ENCODE measurements at regions not wholly inside any gene's neighbourhood (a gene's known extent, or its start where the extent isn't known, plus 50 kb on each side); places are given as distances from the start of the nearest gene placed in this dataset.

GRCh38 chrX:150234126-150234525 lies 129.0 kb upstream of the MAMLD1 start:
- Histone ChIP-seq H3K27me3 (no peaks in the 10 kb centered on the region), H3K9me3 (ENCODE audit: low read depth) (no peaks in the 10 kb centered on the region), H3K36me3 (replicated peaks; ENCODE audit: insufficient read depth, low read depth) (no peaks in the 10 kb centered on the region), H3K4me1 (ENCODE audit: insufficient read depth) (no peaks in the 10 kb centered on the region), H3K27ac (no peak overlapping the region), H2AFZ (no peak overlapping the region), H3K9me2 (replicated peaks; ENCODE audit: insufficient read depth) (no peaks in the 10 kb centered on the region), H3K4me2 (no peak overlapping the region), H3K4me3 (no peak overlapping the region), H3K79me2 (no peaks in the 10 kb centered on the region), H4K20me1 (ENCODE audit: insufficient read depth, poor library complexity, severe bottlenecking) (no peaks in the 10 kb centered on the region)
- 81% methylated on average over 3 of the region's 3 CpGs for WGBS (ENCODE audit: low lambda C conversion rate, missing lambda C conversion rate)
- TF ChIP-seq CTCF (IDR thresholded peaks at IDR 0.05; ENCODE audit: poor library complexity) (no peak), EZH2phosphoT487 (IDR thresholded peaks at IDR 0.05; ENCODE audit: low read depth, severe bottlenecking, unreplicated experiment) (no peak), EZH2 (IDR thresholded peaks at IDR 0.05; ENCODE audit: borderline replicate concordance) (no peak)
- no peak for DNase-seq (ENCODE audit: low spot score)

GRCh38 chrX:150236327-150236726 lies 126.8 kb upstream of the MAMLD1 start:
- Histone ChIP-seq H3K79me2 (no peaks in the 10 kb centered on the region), H3K27ac (no peak overlapping the region), H2AFZ (no peak overlapping the region), H3K4me3 (no peak overlapping the region), H3K4me1 (ENCODE audit: insufficient read depth) (no peaks in the 10 kb centered on the region), H3K9me2 (replicated peaks; ENCODE audit: insufficient read depth) (no peaks in the 10 kb centered on the region), H4K20me1 (ENCODE audit: insufficient read depth, poor library complexity, severe bottlenecking) (no peaks in the 10 kb centered on the region), H3K9me3 (ENCODE audit: low read depth) (no peaks in the 10 kb centered on the region), H3K4me2 (no peak overlapping the region), H3K36me3 (replicated peaks; ENCODE audit: insufficient read depth, low read depth) (no peaks in the 10 kb centered on the region), H3K27me3 (no peaks in the 10 kb centered on the region)
- DNase-seq (ENCODE audit: low spot score) = no peak
- 57% methylated on average over 3 of the region's 3 CpGs for WGBS (ENCODE audit: low lambda C conversion rate, missing lambda C conversion rate)
- TF ChIP-seq CTCF (IDR thresholded peaks at IDR 0.05; ENCODE audit: poor library complexity) (no peak), EZH2 (IDR thresholded peaks at IDR 0.05; ENCODE audit: borderline replicate concordance) (no peak), EZH2phosphoT487 (IDR thresholded peaks at IDR 0.05; ENCODE audit: low read depth, severe bottlenecking, unreplicated experiment) (no peak)

GRCh38 chrX:150238632-150239382 lies 124.3 kb upstream of the MAMLD1 start:
- Histone ChIP-seq H4K20me1 (ENCODE audit: insufficient read depth, poor library complexity, severe bottlenecking) (no peaks in the 10 kb centered on the region), H3K27me3 (no peaks in the 10 kb centered on the region), H3K36me3 (replicated peaks; ENCODE audit: insufficient read depth, low read depth) (no peaks in the 10 kb centered on the region), H2AFZ (no peak overlapping the region), H3K4me1 (ENCODE audit: insufficient read depth) (no peaks in the 10 kb centered on the region), H3K27ac (no peak overlapping the region), H3K4me3 (no peak overlapping the region), H3K9me2 (replicated peaks; ENCODE audit: insufficient read depth) (no peaks in the 10 kb centered on the region), H3K9me3 (ENCODE audit: low read depth) (no peaks in the 10 kb centered on the region), H3K79me2 (no peaks in the 10 kb centered on the region), H3K4me2 (no peak overlapping the region)
- 53% methylated on average over 6 of the region's 6 CpGs for WGBS (ENCODE audit: low lambda C conversion rate, missing lambda C conversion rate)
- TF ChIP-seq CTCF (IDR thresholded peaks at IDR 0.05; ENCODE audit: poor library complexity) = no peak
- TF ChIP-seq EZH2phosphoT487 (IDR thresholded peaks at IDR 0.05; ENCODE audit: low read depth, severe bottlenecking, unreplicated experiment) = no peak
- TF ChIP-seq EZH2 (IDR thresholded peaks at IDR 0.05; ENCODE audit: borderline replicate concordance) = no peak
- no peak for DNase-seq (ENCODE audit: low spot score)
